ENCODE measurements at regions not wholly inside any gene's neighbourhood (a gene's known extent, or its start where the extent isn't known, plus 50 kb on each side); places are given as distances from the start of the nearest gene placed in this dataset.

GRCh38 chr6:76789580-76789979 lies 673.7 kb downstream of the HTR1B start:
- TF ChIP-seq CTCF (IDR thresholded peaks at IDR 0.05; ENCODE audit: poor library complexity, severe bottlenecking) = no peak
- no peak for DNase-seq (ENCODE audit: low spot score)
- Histone ChIP-seq H3K4me1 (ENCODE audit: insufficient read depth, poor library complexity, severe bottlenecking) (no peaks in the 10 kb centered on the region), H3K36me3 (ENCODE audit: low read depth) (no peaks in the 10 kb centered on the region), H3K4me3 (ENCODE audit: severe bottlenecking) (no peak overlapping the region), H3K9me3 (ENCODE audit: severe bottlenecking) (no peaks in the 10 kb centered on the region), H3K27ac (ENCODE audit: poor library complexity, severe bottlenecking) (no peak overlapping the region), H3K27me3 (ENCODE audit: insufficient read depth, poor library complexity, severe bottlenecking) (no peaks in the 10 kb centered on the region)
- ATAC-seq (ENCODE audit: low read depth) = no peak

- Histone ChIP-seq H3K27me3 (ENCODE audit: insufficient read depth, poor library complexity, severe bottlenecking) (no peaks in the 10 kb centered on the region), H3K36me3 (ENCODE audit: low read depth) (no peaks in the 10 kb centered on the region), H3K4me3 (ENCODE audit: severe bottlenecking) (no peak overlapping the region), H3K27ac (ENCODE audit: poor library complexity, severe bottlenecking) (no peak overlapping the region), H3K9me3 (ENCODE audit: severe bottlenecking) (no peaks in the 10 kb centered on the region), H3K4me1 (ENCODE audit: insufficient read depth, poor library complexity, severe bottlenecking) (no peaks in the 10 kb centered on the region)
- ATAC-seq (ENCODE audit: low read depth) = no peak
- TF ChIP-seq CTCF (IDR thresholded peaks at IDR 0.05; ENCODE audit: poor library complexity, severe bottlenecking) = no peak
- no peak for DNase-seq (ENCODE audit: low spot score)
Measured at GRCh38 chr6:76788155-76788554, 675.1 kb downstream of the HTR1B start.

- no peak for ATAC-seq (ENCODE audit: low read depth)
- no peak for DNase-seq (ENCODE audit: low spot score)
- no peaks in the 10 kb centered on the region for H3K9me3 ChIP-seq (ENCODE audit: severe bottlenecking)
- H3K4me1 ChIP-seq (ENCODE audit: insufficient read depth, poor library complexity, severe bottlenecking) = no peaks in the 10 kb centered on the region
- no peak for TF ChIP-seq CTCF (IDR thresholded peaks at IDR 0.05; ENCODE audit: poor library complexity, severe bottlenecking)
- no peaks in the 10 kb centered on the region for H3K36me3 ChIP-seq (ENCODE audit: low read depth)
- H3K27me3 ChIP-seq (ENCODE audit: insufficient read depth, poor library complexity, severe bottlenecking) = no peaks in the 10 kb centered on the region
- H3K27ac ChIP-seq (ENCODE audit: poor library complexity, severe bottlenecking) = no peak overlapping the region
- no peak overlapping the region for H3K4me3 ChIP-seq (ENCODE audit: severe bottlenecking)
Measured at GRCh38 chr6:76779068-76779467, 684.2 kb downstream of the HTR1B start.

GRCh38 chr6:76776876-76777275 lies 686.4 kb downstream of the HTR1B start:
- Histone ChIP-seq H3K36me3 (ENCODE audit: low read depth) (no peaks in the 10 kb centered on the region), H3K4me1 (ENCODE audit: insufficient read depth, poor library complexity, severe bottlenecking) (no peaks in the 10 kb centered on the region), H3K27ac (ENCODE audit: poor library complexity, severe bottlenecking) (no peak overlapping the region), H3K4me3 (ENCODE audit: severe bottlenecking) (no peak overlapping the region), H3K9me3 (ENCODE audit: severe bottlenecking) (no peaks in the 10 kb centered on the region), H3K27me3 (ENCODE audit: insufficient read depth, poor library complexity, severe bottlenecking) (no peaks in the 10 kb centered on the region)
- no peak for DNase-seq (ENCODE audit: low spot score)
- no peak for TF ChIP-seq CTCF (IDR thresholded peaks at IDR 0.05; ENCODE audit: poor library complexity, severe bottlenecking)
- ATAC-seq (ENCODE audit: low read depth) = no peak

GRCh38 chr6:76774781-76775384 lies 688.4 kb downstream of the HTR1B start:
- H3K4me1 ChIP-seq (ENCODE audit: insufficient read depth, poor library complexity, severe bottlenecking) = no peaks in the 10 kb centered on the region
- H3K4me3 ChIP-seq (ENCODE audit: severe bottlenecking) = no peak overlapping the region
- H3K27ac ChIP-seq (ENCODE audit: poor library complexity, severe bottlenecking) = no peak overlapping the region
- TF ChIP-seq CTCF (IDR thresholded peaks at IDR 0.05; ENCODE audit: poor library complexity, severe bottlenecking) = no peak
- DNase-seq (ENCODE audit: low spot score) = no peak
- H3K36me3 ChIP-seq (ENCODE audit: low read depth) = no peaks in the 10 kb centered on the region
- no peaks in the 10 kb centered on the region for H3K27me3 ChIP-seq (ENCODE audit: insufficient read depth, poor library complexity, severe bottlenecking)
- ATAC-seq (ENCODE audit: low read depth) = no peak
- no peaks in the 10 kb centered on the region for H3K9me3 ChIP-seq (ENCODE audit: severe bottlenecking)

Data from RWPE2 (cell line).